GM18511 (cell line): ENCODE measurements at regions not wholly inside any gene's neighbourhood (a gene's known extent, or its start where the extent isn't known, plus 50 kb on each side); places are given as distances from the start of the nearest gene placed in this dataset.

Experiments
- ATAC-seq: cut with Tn5 transposase; IDR thresholded peaks from one replicate; pipeline ENCODE4 v1.9.1; 2021; ENCODE audit warnings: mild to moderate bottlenecking, moderate library complexity; ENCODE audit not compliant: unreplicated experiment

DNA sequence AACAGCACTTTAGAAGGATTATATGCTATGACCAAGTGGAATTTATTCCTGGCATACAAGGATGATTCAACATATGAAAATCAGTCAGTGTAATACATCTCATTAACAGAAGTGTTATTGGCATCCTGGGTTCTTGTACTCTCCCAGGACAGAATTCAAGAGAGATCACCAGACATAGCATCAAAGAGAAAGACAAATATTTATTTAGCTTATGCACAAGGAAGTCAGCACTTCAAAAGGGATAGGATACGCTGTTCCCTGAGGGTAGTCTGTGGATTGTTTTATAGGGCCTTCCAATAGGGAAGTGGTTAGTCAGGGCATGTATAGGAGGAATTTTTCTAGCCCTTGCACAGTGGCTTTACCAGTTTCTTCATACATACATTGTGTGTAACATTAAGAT is 1238.0 kb downstream of the PCDH17 start:
- no peak for ATAC-seq

DNA sequence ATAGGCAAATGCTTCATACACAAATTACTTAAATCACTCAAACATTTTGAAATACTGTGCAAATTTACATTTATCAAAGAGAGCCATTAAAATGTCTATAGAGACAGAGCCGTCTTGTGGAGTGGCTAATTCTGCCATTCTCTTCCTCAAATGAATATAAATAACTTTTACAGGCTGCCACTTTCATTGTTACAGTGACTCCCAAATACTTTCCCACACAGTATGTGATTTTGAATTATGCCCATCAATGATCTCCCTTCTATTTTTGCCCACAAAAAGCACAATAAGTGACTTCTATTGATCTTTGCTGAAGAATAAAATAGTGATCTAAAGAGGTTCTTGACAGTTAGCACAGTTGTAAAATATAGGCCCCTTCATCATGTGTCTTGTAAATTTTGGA is 1244.9 kb downstream of the PCDH17 start:
- ATAC-seq, result no peak

DNA sequence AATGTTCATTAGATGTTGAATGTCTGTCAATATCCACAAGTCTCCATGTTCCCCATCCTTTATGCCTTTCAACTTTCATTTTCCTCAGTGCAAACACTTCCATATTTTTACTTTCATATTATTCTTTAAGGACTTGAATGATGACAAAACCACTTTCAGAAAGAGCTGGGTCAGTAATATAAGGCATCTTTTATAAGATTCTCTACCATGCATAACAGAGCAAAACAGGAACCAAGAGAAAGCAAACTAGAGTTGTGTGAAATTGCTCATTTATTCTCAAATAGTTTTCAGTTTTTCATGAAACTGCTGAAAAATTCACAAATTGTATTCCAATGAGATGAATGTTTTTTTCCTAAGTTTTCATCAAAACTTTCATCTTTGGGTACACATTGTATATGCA is 1247.6 kb downstream of the PCDH17 start:
- ATAC-seq, result no peak

DNA sequence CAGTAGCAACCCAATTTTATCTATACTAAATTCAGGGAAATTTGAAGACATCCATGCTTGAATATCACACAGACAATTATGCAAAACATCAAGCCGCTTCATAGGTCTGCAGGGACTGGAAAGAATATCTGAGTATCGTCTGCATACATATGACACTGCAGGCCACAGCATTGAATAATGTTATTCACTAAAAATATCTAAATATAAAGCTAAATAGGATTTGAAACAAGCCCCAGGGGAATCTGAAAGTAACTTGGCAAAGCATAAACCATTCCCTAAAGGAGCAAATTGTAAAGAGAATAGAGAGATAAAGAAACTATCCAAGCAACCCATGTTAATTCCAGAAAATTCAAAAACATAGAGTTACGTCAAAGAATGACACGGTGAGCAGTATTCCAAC is 1251.0 kb downstream of the PCDH17 start:
- no peak for ATAC-seq

DNA sequence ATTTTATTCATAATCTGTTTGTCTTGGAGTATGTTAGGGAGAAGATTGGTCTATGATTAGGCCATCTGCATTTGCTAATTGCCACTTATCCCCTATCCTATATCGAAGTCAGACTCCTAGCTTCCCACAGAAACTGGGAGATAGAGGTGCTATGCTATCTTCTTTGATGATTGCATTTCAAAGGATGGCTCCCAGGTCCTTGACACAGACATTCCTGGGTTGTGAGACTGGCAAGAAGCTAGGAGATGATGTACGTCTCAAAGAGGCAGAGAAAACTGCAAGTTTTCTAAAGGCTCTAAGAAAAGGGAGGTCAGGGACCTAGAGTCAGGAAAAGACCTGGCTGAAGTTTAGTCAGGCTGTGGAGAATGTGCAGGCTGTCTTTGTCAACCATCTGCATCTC is 1251.9 kb downstream of the PCDH17 start:
- no peak for ATAC-seq

DNA sequence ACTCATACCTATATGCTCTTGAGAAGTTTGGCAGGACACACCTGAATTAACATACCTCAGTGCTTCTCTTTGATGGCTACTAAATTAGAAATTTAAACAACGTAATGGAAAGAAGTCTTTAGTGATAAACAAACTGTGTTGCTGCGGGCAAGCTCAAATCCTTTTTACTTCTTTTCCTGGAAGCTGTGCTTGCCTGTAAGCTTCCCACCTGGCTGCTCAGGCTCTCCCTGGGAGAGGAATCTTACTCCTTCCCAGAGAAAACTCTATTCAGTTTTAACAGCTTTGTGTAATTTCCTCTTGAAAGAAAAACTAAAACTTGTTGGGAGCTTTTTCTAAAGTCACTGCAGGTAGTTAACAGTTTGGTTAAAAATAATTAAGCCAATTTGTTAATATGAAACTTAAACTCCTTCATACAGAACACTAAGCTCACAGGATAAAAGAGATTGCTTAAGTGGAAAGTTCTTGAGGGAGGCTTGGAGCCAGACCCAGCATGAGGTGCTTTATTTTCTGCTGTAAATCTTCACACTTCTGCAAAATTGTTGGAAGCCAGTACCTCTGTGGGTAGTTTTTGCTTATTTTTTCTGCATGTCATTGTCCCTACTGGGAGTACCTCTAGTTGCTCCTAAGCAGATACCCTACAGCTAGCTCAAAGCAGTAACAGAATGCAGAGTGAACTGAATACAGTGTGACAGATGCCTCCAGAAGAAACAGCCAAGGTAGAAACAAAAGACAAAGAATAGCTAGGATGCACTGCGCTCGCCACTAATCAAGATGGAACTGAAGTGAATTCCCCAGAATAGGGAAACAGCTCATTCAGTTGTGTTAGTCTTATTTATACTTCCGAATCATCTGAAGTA is 1253.0 kb downstream of the PCDH17 start:
- ATAC-seq, result no peak

DNA sequence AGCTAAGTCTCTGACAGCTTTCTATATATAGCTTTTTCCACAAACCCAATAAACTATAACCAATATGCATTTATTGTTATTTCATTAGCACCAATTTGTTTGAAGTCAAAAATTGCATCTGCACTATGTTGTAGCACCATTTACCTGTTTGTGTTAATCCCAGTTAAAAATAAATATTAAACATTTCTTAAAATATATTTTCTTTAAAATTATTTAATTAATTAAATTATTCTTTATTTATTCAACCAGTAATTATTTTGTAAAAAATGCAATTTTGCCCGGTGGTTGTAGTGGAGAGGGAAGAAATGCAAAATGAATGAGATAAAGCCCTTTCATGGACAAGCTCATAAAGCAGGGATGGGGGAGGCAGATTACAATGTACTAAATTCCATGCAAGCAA is 1257.9 kb downstream of the PCDH17 start:
- no peak for ATAC-seq

DNA sequence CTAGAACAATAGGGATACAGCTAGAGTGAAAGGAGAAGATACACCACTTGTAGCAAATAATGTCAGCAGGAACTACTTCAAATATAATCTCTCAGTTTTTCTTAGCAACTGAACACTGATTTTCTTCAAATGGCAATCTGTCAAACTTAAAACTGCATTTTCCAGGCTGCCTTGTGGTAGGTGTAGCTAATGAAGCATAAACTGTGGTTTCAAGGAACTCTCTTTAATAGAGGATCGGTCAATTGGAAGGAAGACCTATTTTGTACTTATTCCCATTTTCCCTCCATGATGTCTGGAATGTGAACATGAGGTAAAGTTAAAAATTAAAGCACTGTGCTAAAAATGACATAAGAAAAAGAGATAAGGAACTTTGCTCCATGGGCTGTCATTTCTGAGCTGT is 1261.9 kb downstream of the PCDH17 start:
- no peak for ATAC-seq

DNA sequence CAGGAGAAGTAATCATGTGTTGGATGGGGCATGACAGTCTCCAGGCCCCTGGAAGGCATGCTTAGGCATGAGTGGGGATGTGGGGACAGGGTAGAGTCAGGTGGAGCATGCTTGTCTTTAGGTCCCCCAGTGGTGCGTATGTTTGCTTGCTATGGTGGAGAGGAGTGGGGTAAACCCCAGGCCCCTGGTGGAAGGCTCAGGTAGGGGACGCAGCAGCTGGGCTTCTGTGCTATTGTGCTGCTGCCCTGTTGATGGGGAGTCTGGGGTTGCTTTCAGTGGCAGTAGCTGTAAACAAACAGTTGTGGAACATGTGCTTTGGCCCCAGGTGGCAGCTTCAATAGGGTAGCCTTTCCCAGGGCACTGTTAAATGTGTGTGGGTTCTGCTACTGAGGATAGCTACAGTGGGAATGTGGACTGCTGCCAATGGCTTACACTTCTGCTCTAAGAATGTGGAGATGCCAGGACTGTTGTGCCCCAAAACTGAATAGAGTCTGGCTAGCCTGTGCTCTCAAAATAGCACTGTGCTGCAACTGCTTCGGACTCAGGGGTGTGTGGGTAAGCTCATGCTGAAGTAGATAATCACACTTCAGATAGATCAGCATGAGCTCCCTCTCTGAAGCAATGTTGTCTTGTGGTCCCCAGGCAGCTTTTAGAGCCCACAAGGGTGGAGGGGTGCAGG is 1257.3 kb downstream of the DIAPH3 start:
- ATAC-seq, result no peak

DNA sequence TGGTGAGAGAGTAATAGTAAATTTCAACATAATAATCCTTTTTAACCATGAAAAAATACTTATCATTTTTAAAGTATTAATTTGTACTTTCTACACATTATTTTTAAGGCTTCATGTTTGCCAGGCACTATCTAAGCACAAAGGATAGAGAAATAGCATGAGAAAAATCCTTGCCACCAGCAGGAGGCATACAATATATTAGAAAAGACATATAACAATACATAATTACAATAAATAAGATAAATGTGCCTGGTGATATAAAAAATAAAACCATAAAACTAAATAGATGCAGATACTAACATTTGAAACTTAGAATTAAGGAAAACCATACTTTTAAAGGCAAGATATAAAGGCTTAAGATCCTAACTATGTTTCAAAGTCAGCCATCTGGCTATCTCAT is 1256.4 kb downstream of the DIAPH3 start:
- no peak for ATAC-seq

DNA sequence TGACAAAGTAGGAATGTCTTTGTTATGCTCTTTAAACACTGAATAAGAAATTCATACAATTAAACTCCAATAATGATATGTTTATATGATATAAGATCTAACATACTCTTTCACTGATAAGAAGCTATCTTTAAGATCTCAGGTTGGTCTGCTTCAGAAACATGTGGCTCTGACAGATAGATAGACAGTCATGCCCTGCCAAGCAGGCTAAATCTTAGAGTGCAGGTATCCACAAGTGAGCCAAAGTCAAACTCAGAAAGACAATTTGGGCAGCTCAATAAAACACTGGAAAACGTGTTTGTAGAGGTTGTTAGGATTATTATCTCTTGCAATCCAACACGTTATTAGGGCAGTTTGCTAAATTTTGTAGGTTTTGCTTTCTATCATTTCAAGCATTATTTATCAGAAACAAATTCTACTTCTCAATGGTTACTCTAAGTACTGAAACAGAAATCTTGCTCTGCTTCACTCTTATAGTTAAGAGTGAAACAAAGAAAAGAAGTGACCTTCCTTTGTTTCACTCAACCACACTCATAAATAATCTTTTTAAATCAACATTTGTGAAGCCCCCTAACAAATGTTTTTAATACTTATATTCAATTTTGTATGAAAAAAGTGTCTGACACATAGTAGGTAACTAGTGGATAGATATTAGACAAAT is 1255.6 kb downstream of the DIAPH3 start:
- ATAC-seq, result no peak

DNA sequence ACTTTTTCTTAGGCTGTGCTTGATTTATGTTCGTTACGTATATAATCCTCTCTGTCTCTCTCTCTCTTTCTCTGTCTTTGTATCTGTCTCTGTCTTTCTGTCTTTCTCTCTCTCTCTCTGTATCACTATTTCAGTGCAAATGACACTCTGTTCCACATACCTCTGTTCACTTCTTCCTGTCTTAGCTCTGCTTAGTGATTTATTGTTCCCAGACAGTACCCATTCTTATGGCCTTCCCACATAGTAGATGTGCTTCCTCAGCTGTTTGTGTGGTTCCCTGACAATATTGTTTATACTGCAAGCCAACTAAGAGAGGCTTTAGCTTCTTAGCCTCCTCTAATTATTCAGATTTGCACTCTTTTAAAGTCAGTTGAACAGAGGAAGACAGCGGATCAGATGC is 1244.2 kb downstream of the DIAPH3 start:
- no peak for ATAC-seq

DNA sequence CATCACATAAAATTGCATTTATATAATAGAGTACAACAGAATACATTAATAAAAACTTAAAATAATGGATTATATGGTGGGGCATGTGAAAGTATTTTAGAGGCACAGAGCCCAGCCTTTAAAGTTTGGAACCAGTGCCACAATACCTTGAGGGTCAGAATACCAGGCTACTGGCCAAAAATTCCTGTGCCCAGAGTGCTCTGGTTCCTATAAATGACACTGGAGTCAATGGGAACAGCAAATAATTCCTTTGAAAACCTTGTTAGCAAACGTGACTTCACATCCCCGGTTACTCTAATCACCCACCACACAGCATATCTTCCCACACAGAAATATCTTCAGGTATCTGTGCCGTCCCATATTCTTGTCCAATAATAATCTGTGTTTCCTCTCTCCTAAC is 1242.6 kb downstream of the DIAPH3 start:
- no peak for ATAC-seq

DNA sequence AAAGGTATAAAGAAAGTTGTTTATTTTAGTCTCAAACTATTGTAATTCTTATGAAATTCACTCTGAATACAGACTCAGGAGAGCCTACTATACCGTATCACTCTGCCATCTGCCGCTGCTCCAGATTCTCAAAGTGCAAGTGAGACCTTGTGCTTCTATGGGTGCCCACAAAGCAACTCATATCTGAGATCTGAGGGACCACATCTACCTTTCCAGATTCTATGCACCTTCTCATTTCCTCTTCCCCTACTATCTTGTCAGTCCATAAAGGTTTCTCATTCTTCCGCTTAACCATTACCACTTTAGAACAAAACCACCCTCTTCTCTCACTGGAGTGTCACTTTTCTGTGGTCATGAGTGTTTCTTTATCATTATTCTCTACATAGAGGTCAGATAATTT is 1236.9 kb downstream of the DIAPH3 start:
- ATAC-seq, result no peak

DNA sequence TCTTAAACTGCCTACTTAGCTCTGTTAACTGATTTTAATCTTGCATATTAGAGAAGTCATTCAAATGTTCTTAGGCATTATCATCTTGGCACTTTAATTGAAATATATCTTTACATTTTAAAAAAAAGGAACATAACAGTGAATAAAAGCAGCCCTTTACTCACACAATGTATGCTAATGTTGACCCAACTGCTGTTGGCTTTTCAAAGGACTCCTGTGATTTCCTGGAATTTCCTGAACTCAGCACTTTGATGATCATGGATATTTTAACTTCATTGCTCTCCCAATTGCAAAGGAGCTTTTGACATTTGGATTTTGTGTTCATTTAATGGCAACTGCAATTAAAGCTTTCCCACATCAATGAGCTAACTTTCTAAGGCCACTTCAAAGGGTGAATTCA is 1230.3 kb downstream of the DIAPH3 start:
- ATAC-seq, result no peak

DNA sequence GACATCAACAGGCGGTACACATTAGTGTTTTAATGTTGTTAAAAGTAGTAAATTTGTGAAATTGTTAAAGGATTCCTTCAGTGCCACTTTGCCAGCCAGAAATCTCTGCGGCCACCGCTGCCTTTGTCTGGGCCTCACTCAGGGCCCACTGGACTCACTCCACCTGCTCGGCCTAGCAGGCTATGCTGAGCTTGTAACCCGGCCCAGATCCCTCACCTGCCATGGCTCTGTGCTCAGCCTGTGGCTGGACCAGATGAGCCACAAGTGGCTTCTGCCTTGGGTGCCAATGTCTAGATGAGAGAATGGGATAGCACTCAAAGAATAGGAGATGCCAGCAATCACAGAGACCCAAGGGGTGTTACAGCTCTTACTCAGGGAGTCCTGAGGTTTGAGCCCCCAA is 1228.0 kb downstream of the DIAPH3 start:
- ATAC-seq, result no peak

DNA sequence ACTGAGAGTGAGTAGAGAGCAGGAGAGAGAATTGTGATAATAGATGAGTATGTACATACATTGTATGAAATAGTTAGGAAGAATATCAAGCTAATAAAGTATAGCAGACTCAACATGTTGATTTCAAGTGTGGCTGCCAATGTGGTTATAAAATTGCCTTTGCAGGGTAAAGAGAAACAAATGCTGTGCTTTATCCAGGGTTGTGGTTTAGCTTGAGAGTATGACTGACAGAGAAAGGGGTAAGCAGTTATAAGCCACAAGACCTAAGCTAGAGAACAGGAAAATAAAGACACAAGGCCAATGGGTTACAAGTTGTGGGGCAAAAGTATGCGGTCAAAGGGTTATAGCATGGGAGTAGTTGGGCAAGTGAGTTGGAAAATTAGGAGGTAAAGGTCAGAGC is 1217.5 kb downstream of the DIAPH3 start:
- no peak for ATAC-seq

DNA sequence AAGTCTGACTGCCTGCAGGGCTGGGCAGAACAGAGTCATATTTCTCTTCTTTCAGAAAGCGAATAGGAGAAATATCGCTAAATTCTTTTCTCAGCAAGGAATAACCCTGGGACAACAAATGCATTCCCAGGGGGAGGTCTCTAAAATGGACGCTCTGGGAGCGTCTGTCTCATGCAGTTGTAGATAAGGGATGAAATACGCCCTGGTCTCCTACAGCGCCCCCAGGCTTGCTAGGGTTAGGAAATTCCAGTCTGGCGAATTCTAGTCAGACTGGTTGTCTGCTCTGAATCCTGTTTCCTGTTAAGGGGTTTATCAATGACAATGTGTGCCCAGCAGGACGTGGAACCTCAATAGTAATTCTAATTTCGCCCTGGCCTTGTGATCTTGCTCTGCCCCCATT is 1214.1 kb downstream of the DIAPH3 start:
- no peak for ATAC-seq

DNA sequence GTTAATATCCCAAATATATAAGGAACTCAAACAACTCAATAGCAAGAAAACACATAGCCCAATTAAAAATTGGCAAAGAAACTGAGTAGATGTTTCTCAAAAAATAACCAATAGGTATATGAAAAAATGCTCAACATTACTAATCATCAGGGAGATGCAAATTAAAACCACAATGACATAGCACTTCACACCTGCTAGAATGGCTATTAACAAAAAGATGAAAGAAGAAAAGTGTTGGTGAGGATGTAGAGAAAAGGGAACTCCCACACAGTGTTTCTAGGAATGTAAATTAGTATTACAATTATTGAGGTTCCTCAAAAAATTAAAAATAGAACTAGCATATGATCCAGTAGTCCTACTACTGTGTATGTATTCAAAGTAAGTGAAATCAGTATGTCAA is 1212.8 kb downstream of the DIAPH3 start:
- no peak for ATAC-seq

DNA sequence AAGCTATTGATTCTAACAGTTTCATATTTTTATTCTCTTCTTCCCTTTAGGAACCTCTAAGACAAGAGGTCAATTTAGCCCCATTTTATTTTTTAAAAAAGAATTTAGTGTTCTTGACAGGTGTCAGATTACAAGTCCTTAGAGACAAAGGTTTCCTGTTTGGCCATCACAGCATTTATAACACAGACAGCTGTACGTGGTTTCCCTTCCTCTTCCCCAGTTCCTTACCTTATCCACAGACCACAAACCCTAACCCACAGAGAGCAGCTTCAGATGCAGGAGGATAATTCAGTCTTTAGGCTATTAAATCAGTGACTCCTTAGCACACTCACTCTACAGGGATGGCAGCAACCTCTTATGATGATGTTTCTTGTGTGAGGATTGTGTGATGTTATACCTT is 1210.1 kb downstream of the DIAPH3 start:
- ATAC-seq, result peak; percentile 77

DNA sequence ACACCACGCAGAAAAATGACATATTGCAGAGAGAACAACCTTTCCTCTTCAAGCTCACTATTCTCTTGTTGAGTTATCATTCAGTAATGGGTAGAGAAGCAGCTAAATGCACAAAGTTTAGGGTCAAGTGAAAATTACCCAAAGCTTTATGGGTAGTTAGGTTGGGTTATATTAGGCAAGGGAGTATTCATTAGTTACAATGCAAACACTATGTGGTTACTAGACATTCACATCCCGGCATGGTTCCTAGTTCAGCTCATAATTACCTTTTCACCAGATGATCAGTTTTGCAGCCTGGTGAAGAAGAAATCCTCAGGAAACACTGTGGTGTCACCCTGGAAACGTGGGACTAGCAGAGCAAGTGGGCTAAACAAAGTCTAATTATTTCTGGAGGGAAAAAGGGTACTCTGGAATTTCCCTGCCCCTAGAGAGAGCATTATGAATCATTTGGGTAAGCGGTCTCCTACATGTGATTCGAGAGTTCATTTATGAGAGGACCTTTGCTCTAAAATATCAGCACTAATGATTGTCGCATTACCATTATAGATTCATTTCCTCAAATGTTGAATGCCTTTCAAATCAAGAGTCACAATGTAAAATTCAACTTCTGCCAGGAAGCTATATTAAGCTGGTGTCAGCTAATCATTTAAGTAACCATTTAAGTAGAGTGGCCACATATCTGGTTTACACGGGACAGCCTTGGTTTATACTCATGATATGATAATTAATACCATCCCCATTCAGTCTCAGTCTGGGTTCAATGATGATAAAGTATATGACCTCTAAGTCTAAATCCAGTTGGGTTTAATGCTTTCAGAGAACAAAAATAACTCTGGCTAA is 1208.0 kb downstream of the DIAPH3 start:
- peak; percentile 58 for ATAC-seq
